ENCODE measurements at regions not wholly inside any gene's neighbourhood (a gene's known extent, or its start where the extent isn't known, plus 50 kb on each side); places are given as distances from the start of the nearest gene placed in this dataset.

- Histone ChIP-seq H3K4me1 (ENCODE audit: control insufficient read depth, extremely low read depth, insufficient read depth, low read length) (no peaks in the 10 kb centered on the region), H3K9me3 (replicated peaks; ENCODE audit: control insufficient read depth, insufficient read depth, low read length) (no peaks in the 10 kb centered on the region), H3K79me2 (ENCODE audit: control insufficient read depth, insufficient read depth, low read length) (no peaks in the 10 kb centered on the region), H3K4me3 (replicated peaks in 1 of 3; ENCODE audit: insufficient read depth in 1 of 3, low read depth in 1 of 3, low read length in 3 of 3) (no peak overlapping the region), H3K9me1 (replicated peaks; ENCODE audit: control insufficient read depth, extremely low read depth, insufficient read depth, low read length) (no peaks in the 10 kb centered on the region), H3K27ac (ENCODE audit: insufficient read depth, low read depth, low read length) (no peak overlapping the region), H3K36me3 (ENCODE audit: control insufficient read depth in 2 of 2, extremely low read depth in 1 of 2, insufficient read depth in 2 of 2, low read length in 2 of 2) (no peaks in the 10 kb centered on the region), H3K4me2 (ENCODE audit: insufficient read depth, low read length) (no peak overlapping the region), H3K27me3 (ENCODE audit: control insufficient read depth in 2 of 2, insufficient read depth in 2 of 2, low read length in 2 of 2) (no peaks in the 10 kb centered on the region), H3K9ac (replicated peaks; ENCODE audit: extremely low read depth, insufficient read depth, low read length) (no peak overlapping the region), H4K20me1 (replicated peaks; ENCODE audit: control insufficient read depth, extremely low read depth, insufficient read depth, low read length) (no peaks in the 10 kb centered on the region), H2AFZ (ENCODE audit: low read depth, low read length) (no peak overlapping the region)
- TF ChIP-seq MYC (IDR thresholded peaks at IDR 0.05; ENCODE audit: low read depth, low read length) (no peak), EZH2 (IDR thresholded peaks at IDR 0.05; ENCODE audit: borderline replicate concordance, low read depth, low read length, severe bottlenecking) (no peak), POLR2AphosphoS5 (IDR thresholded peaks at IDR 0.05; ENCODE audit: insufficient read depth, low read depth, low read length) (no peak), JUN (IDR thresholded peaks at IDR 0.05; ENCODE audit: borderline replicate concordance, insufficient read depth, insufficient read length, low read depth) (no peak), POLR2A (IDR thresholded peaks at IDR 0.05; ENCODE audit: low read depth, low read length) (no peak), FOS (IDR thresholded peaks at IDR 0.05; ENCODE audit: borderline replicate concordance, insufficient read depth, low read length) (no peak), GATA2 (IDR thresholded peaks at IDR 0.05; ENCODE audit: insufficient read depth, insufficient read length, low read depth, low read length) (no peak)
- TF ChIP-seq, protein P1, sequence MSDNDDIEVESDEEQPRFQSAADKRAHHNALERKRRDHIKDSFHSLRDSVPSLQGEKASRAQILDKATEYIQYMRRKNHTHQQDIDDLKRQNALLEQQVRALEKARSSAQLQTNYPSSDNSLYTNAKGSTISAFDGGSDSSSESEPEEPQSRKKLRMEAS (IDR thresholded peaks at IDR 0.05; ENCODE audit: insufficient read depth, insufficient read length): no peak
- TF ChIP-seq, protein P2, sequence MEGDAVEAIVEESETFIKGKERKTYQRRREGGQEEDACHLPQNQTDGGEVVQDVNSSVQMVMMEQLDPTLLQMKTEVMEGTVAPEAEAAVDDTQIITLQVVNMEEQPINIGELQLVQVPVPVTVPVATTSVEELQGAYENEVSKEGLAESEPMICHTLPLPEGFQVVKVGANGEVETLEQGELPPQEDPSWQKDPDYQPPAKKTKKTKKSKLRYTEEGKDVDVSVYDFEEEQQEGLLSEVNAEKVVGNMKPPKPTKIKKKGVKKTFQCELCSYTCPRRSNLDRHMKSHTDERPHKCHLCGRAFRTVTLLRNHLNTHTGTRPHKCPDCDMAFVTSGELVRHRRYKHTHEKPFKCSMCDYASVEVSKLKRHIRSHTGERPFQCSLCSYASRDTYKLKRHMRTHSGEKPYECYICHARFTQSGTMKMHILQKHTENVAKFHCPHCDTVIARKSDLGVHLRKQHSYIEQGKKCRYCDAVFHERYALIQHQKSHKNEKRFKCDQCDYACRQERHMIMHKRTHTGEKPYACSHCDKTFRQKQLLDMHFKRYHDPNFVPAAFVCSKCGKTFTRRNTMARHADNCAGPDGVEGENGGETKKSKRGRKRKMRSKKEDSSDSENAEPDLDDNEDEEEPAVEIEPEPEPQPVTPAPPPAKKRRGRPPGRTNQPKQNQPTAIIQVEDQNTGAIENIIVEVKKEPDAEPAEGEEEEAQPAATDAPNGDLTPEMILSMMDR (IDR thresholded peaks at IDR 0.05; ENCODE audit: extremely low read depth in 1 of 2, insufficient read depth in 1 of 2, low read depth in 1 of 2, low read length in 2 of 2): no peak
- no TSS peak for BruUV-seq (replicated peaks)
- dilution Hi-C loops (cut with MboI; ENCODE audit: extremely low pct_ligation_motif_present, low sequenced_read_pairs): no loop called here
- no peak for FAIRE-seq
- ChIA-PET CTCF (no interaction called here), POLR2A (no interaction called here)
- intact Hi-C loops (cut with micrococcal nuclease): no loop called here
- DNase-seq (ENCODE audit: low read depth, low spot score): no peak
These were observed 385.9 kb upstream of the RND3 start for GRCh38 chr2:150873396-150873772.

Measured in endothelial cell of umbilical vein (primary cell).